Parathyroid adenoma (tissue), 2 donors: ENCODE measurements at regions not wholly inside any gene's neighbourhood (a gene's known extent, or its start where the extent isn't known, plus 50 kb on each side); places are given as distances from the start of the nearest gene placed in this dataset.

Experiments used
- H2AFZ ChIP-seq: fragments of 300-600 bp; sonication (generic); one replicate; pipeline ENCODE4 v1.7.0; 2017; ENCODE audit warnings: antibody characterized with exemption, mild to moderate bottlenecking
- H3K27ac ChIP-seq: fragments of 300-600 bp; sonication (generic); one replicate; pipeline ENCODE4 v1.7.0; 2017
- H3K27me3 ChIP-seq: fragments of 300-600 bp; sonication (generic); one replicate; pipeline ENCODE4 v1.7.0; 2017; ENCODE audit warnings: low read length; ENCODE audit not compliant: control insufficient read depth, insufficient read depth
- H3K36me3 ChIP-seq: fragments of 300-600 bp; sonication (generic); one replicate; pipeline ENCODE4 v1.7.0; 2017; ENCODE audit warnings: low read length; ENCODE audit not compliant: control insufficient read depth, insufficient read depth
- H3K4me1 ChIP-seq: fragments of 300-600 bp; sonication (generic); one replicate; pipeline ENCODE4 v1.7.0; 2017; ENCODE audit warnings: control low read depth
- H3K4me2 ChIP-seq: fragments of 300-600 bp; sonication (generic); one replicate; pipeline ENCODE4 v1.7.0; 2017; ENCODE audit warnings: low read length
- H3K4me3 ChIP-seq: fragments of 300-600 bp; sonication (generic); one replicate; pipeline ENCODE4 v1.7.0; 2017; ENCODE audit warnings: low read depth, low read length
- H3K79me2 ChIP-seq: fragments of 300-600 bp; sonication (generic); one replicate; pipeline ENCODE4 v1.7.0; 2017; ENCODE audit warnings: control low read depth
- H3K9ac ChIP-seq: fragments of 300-600 bp; sonication (generic); one replicate; pipeline ENCODE4 v1.7.0; 2017; ENCODE audit warnings: mild to moderate bottlenecking
- H3K9me3 ChIP-seq: fragments of 300-600 bp; sonication (generic); one replicate; pipeline ENCODE4 v1.7.0; 2017; ENCODE audit warnings: low read length; ENCODE audit not compliant: control insufficient read depth
- TF ChIP-seq, protein P1 (sequence below): fragments of 300-600 bp; sonication (generic); IDR thresholded peaks from one replicate; pipeline ENCODE4 v1.7.0; 2017; ENCODE audit warnings: antibody characterized with exemption, mild to moderate bottlenecking
- donor health status: primary hyperparathyroidism.

- no peak overlapping the region for H3K4me2 ChIP-seq
- TF ChIP-seq, protein P1, sequence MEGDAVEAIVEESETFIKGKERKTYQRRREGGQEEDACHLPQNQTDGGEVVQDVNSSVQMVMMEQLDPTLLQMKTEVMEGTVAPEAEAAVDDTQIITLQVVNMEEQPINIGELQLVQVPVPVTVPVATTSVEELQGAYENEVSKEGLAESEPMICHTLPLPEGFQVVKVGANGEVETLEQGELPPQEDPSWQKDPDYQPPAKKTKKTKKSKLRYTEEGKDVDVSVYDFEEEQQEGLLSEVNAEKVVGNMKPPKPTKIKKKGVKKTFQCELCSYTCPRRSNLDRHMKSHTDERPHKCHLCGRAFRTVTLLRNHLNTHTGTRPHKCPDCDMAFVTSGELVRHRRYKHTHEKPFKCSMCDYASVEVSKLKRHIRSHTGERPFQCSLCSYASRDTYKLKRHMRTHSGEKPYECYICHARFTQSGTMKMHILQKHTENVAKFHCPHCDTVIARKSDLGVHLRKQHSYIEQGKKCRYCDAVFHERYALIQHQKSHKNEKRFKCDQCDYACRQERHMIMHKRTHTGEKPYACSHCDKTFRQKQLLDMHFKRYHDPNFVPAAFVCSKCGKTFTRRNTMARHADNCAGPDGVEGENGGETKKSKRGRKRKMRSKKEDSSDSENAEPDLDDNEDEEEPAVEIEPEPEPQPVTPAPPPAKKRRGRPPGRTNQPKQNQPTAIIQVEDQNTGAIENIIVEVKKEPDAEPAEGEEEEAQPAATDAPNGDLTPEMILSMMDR: no peak
- no peak overlapping the region for H3K4me3 ChIP-seq
- no peak overlapping the region for H3K27ac ChIP-seq
- no peaks in the 10 kb centered on the region for H3K36me3 ChIP-seq
- no peak overlapping the region for H3K9ac ChIP-seq
- no peak overlapping the region for H2AFZ ChIP-seq
- no peaks in the 10 kb centered on the region for H3K4me1 ChIP-seq
- no peaks in the 10 kb centered on the region for H3K27me3 ChIP-seq
- H3K79me2 ChIP-seq: no peaks in the 10 kb centered on the region
- H3K9me3 ChIP-seq: no peaks in the 10 kb centered on the region
Observed at GRCh38 chr12:97283297-97283696, 179.3 kb upstream of the RMST start.

GRCh38 chr12:97288531-97288930 lies 174.1 kb upstream of the RMST start:
- no peaks in the 10 kb centered on the region for H3K27me3 ChIP-seq
- H3K4me3 ChIP-seq: no peak overlapping the region
- H3K9me3 ChIP-seq: no peaks in the 10 kb centered on the region
- TF ChIP-seq, protein P1: no peak
- H3K4me1 ChIP-seq: no peaks in the 10 kb centered on the region
- H3K4me2 ChIP-seq: no peak overlapping the region
- H3K27ac ChIP-seq: no peak overlapping the region
- no peak overlapping the region for H2AFZ ChIP-seq
- H3K9ac ChIP-seq: no peak overlapping the region
- no peaks in the 10 kb centered on the region for H3K79me2 ChIP-seq
- H3K36me3 ChIP-seq: no peaks in the 10 kb centered on the region

DNA sequence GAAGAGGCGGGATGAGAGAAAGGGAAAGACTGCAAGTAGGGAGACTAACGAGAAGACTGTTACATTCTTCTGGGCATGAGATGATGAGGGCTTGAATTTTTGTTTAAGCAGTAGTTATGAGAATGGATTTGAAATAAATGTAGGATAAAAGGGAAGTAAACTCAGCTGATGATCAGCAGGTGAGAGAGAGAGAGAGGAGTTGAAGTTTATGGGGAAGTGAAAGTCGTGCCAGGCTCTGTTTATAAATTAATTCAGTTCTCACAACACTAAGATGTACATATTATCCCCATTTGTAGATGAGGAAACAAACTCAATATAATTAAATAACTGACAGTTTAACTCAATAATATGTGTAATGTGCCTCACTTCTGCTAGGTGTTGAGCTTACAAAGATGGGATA lies 170.0 kb upstream of the RMST start:
- Histone ChIP-seq H3K4me1 (no peaks in the 10 kb centered on the region), H3K4me3 (no peak overlapping the region), H3K36me3 (no peaks in the 10 kb centered on the region), H3K4me2 (no peak overlapping the region), H3K27me3 (no peaks in the 10 kb centered on the region), H2AFZ (no peak overlapping the region), H3K27ac (no peak overlapping the region), H3K79me2 (no peaks in the 10 kb centered on the region), H3K9ac (no peak overlapping the region), H3K9me3 (no peaks in the 10 kb centered on the region)
- TF ChIP-seq, protein P1: no peak

GRCh38 chr12:97293541-97293940 lies 169.1 kb upstream of the RMST start:
- Histone ChIP-seq H3K27me3 (no peaks in the 10 kb centered on the region), H3K27ac (no peak overlapping the region), H3K9ac (no peak overlapping the region), H3K4me1 (no peaks in the 10 kb centered on the region), H3K36me3 (no peaks in the 10 kb centered on the region), H3K9me3 (no peaks in the 10 kb centered on the region), H3K4me2 (no peak overlapping the region), H3K4me3 (no peak overlapping the region), H2AFZ (no peak overlapping the region), H3K79me2 (no peaks in the 10 kb centered on the region)
- TF ChIP-seq, protein P1: no peak

DNA sequence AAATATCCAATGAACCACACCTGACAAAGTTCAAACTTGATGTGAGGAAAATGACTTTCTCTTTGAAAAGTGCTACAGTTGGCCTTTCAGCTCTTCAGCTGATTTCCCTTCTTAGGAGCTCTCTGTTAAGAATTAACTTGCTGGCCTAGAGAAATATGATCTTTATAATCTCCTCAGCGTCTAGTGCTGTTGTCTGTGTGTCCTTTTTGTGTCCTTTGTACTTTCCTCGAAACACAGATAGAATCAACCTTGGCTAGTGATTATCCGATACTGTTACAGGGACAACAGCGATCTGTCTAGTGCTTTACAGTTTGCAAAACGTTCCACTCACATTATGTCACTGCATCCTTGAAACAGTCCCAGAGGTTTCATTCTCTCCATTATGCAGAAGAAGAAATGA lies 162.8 kb upstream of the RMST start:
- Histone ChIP-seq H2AFZ (no peak overlapping the region), H3K79me2 (no peaks in the 10 kb centered on the region), H3K9me3 (no peaks in the 10 kb centered on the region), H3K27ac (no peak overlapping the region), H3K4me2 (peak overlapping the region; percentile 3), H3K27me3 (no peaks in the 10 kb centered on the region), H3K9ac (no peak overlapping the region), H3K4me3 (peak overlapping the region; percentile 13), H3K36me3 (no peaks in the 10 kb centered on the region), H3K4me1 (no peaks in the 10 kb centered on the region)
- TF ChIP-seq, protein P1: no peak
